ENCODE measurements at regions not wholly inside any gene's neighbourhood (a gene's known extent, or its start where the extent isn't known, plus 50 kb on each side); places are given as distances from the start of the nearest gene placed in this dataset.

GRCh38 chr11:96447208-96448110, 57.6 kb downstream of the JRKL start:
- intact Hi-C loops (cut with DNase I; ENCODE audit: low total_unique reads): no loop called here
- no peaks in the 10 kb centered on the region for H3K4me1 ChIP-seq
- TF ChIP-seq EP300 (IDR thresholded peaks at IDR 0.05; ENCODE audit: low read depth) (no peak), POLR2AphosphoS5 (IDR thresholded peaks at IDR 0.05) (no peak), POLR2A (IDR thresholded peaks at IDR 0.05) (no peak), CTCF (IDR thresholded peaks at IDR 0.05) (no peak)
- no peaks in the 10 kb centered on the region for H3K9me3 ChIP-seq
- no peak for DNase-seq
- peaks cover 2% of the 10 kb centered on the region for H3K27me3 ChIP-seq
- H3K27ac ChIP-seq: no peak overlapping the region
- no peak overlapping the region for H3K4me3 ChIP-seq
- no peaks in the 10 kb centered on the region for H3K36me3 ChIP-seq
- 79 to 84% methylated on average over 6 to 11 of the region's 11 CpGs for WGBS, 2 donors (ENCODE audit: low coverage in 1 of 2)
- in situ Hi-C loops (cut with MboI; ENCODE audit: low pct_ligation_motif_present in 1 of 4, low pct_unique_long_range_greater_than_20kb in 1 of 4, low sequenced_read_pairs in 3 of 4): loop anchor here in 1 of 4 donors (25.0 kb wide), 1 partner anchor 1285 kb away; no protein-coding TSS in a partner anchor

GRCh38 chr11:96448225-96448624, 58.4 kb downstream of the JRKL start:
- DNase-seq: no peak
- peaks cover 2% of the 10 kb centered on the region for H3K27me3 ChIP-seq
- 25 to 52% methylated on average over 2 to 3 of the region's 3 CpGs for WGBS, 2 donors (ENCODE audit: low coverage in 1 of 2)
- H3K27ac ChIP-seq: no peak overlapping the region
- H3K4me1 ChIP-seq: no peaks in the 10 kb centered on the region
- no peaks in the 10 kb centered on the region for H3K36me3 ChIP-seq
- no peaks in the 10 kb centered on the region for H3K9me3 ChIP-seq
- intact Hi-C loops (cut with DNase I; ENCODE audit: low total_unique reads): no loop called here
- in situ Hi-C loops (cut with MboI; ENCODE audit: low pct_ligation_motif_present in 1 of 4, low pct_unique_long_range_greater_than_20kb in 1 of 4, low sequenced_read_pairs in 3 of 4): loop anchor here in 1 of 4 donors (25.0 kb wide), 1 partner anchor 1286 kb away; no protein-coding TSS in a partner anchor
- TF ChIP-seq EP300 (IDR thresholded peaks at IDR 0.05; ENCODE audit: low read depth) (no peak), POLR2A (IDR thresholded peaks at IDR 0.05) (no peak), CTCF (IDR thresholded peaks at IDR 0.05) (no peak), POLR2AphosphoS5 (IDR thresholded peaks at IDR 0.05) (no peak)
- H3K4me3 ChIP-seq: no peak overlapping the region

GRCh38 chr11:96456111-96456510, 66.3 kb downstream of the JRKL start:
- in situ Hi-C loops (cut with MboI; ENCODE audit: low pct_ligation_motif_present in 1 of 4, low pct_unique_long_range_greater_than_20kb in 1 of 4, low sequenced_read_pairs in 3 of 4): loop anchor here in 2 of 4 donors (25.0 kb wide), 1 partner anchor 681 kb away; no protein-coding TSS in a partner anchor
- no peaks in the 10 kb centered on the region for H3K36me3 ChIP-seq
- TF ChIP-seq EP300 (IDR thresholded peaks at IDR 0.05; ENCODE audit: low read depth) (no peak), POLR2A (IDR thresholded peaks at IDR 0.05) (no peak), CTCF (IDR thresholded peaks at IDR 0.05) (no peak), POLR2AphosphoS5 (IDR thresholded peaks at IDR 0.05) (no peak)
- intact Hi-C loops (cut with DNase I; ENCODE audit: low total_unique reads): no loop called here
- no peak overlapping the region for H3K27ac ChIP-seq
- DNase-seq: no peak
- H3K4me3 ChIP-seq: no peak overlapping the region
- H3K4me1 ChIP-seq: no peaks in the 10 kb centered on the region
- peaks cover 6% of the 10 kb centered on the region for H3K27me3 ChIP-seq
- no peaks in the 10 kb centered on the region for H3K9me3 ChIP-seq

- Histone ChIP-seq H3K36me3 (no peaks in the 10 kb centered on the region), H3K4me1 (peaks cover 0 to 10% (median 0%) of the 10 kb centered on the region in 4 donors), H3K27ac (no peak overlapping the region), H3K9me3 (no peaks in the 10 kb centered on the region), H3K27me3 (peaks cover 11% of the 10 kb centered on the region), H3K4me3 (no peak overlapping the region)
- WGBS, 2 donors (ENCODE audit: low coverage in 1 of 2): 61% methylated on average over 3 of the region's 3 CpGs; no CpG with 5 or more reads in 1 of the 2 donors
- TF ChIP-seq POLR2AphosphoS5 (IDR thresholded peaks at IDR 0.05): no peak
- TF ChIP-seq POLR2A (IDR thresholded peaks at IDR 0.05): no peak
- TF ChIP-seq EP300 (IDR thresholded peaks at IDR 0.05; ENCODE audit: low read depth): no peak
- TF ChIP-seq CTCF (IDR thresholded peaks at IDR 0.05): no peak
- DNase-seq: no peak
- in situ Hi-C loops (cut with MboI; ENCODE audit: low pct_ligation_motif_present in 1 of 4, low pct_unique_long_range_greater_than_20kb in 1 of 4, low sequenced_read_pairs in 3 of 4) (loop anchor here in 3 of 4 donors (10.0 to 25.0 kb wide), 2 partner anchors 678 to 685 kb away; no protein-coding TSS in a partner anchor), intact Hi-C loops (cut with DNase I; ENCODE audit: low total_unique reads) (no loop called here)
Observed at GRCh38 chr11:96459751-96460150, 69.9 kb downstream of the JRKL start.
